AG04450 (cell line): ENCODE measurements at regions not wholly inside any gene's neighbourhood (a gene's known extent, or its start where the extent isn't known, plus 50 kb on each side); places are given as distances from the start of the nearest gene placed in this dataset.

Experiments
- CTCF ChIA-PET: fragments of 300-600, 350-600 bp; formaldehyde crosslinking; extraction: SDS; loops from one replicate; lab custom pipeline; 2022; ENCODE audit warnings: antibody characterized with exemption, inconsistent platforms; lab: Charles Lee
- POLR2A ChIA-PET: fragments of 350-600 bp; formaldehyde crosslinking; extraction: SDS; loops from one replicate; lab custom pipeline; 2021; ENCODE audit warnings: antibody characterized with exemption, inconsistent platforms; lab: Yijun Ruan, JAX
- DNase-seq: peaks from one replicate; pipeline ENCODE4 v3.0.0-alpha.2; 2011; ENCODE audit warnings: low read depth, low spot score
- H3K27ac ChIP-seq: one replicate; pipeline ENCODE4 v1.5.1; 2012; ENCODE audit warnings: low read depth, low read length, control low read depth
- H3K27me3 ChIP-seq: one replicate; pipeline ENCODE4 v1.6.0; 2012; ENCODE audit warnings: low read length; ENCODE audit not compliant: control insufficient read depth, insufficient read depth
- H3K4me3 ChIP-seq: 2 replicates; pipeline ENCODE4 v1.5.1; 2011; ENCODE audit warnings: mild to moderate bottlenecking, low read depth, low read length, control low read depth
- H3K9me3 ChIP-seq: 2 replicates; pipeline ENCODE4 v1.5.1; 2012; ENCODE audit warnings: low read length; ENCODE audit not compliant: control insufficient read depth, insufficient read depth
- TF ChIP-seq, protein P1 (sequence below): IDR thresholded peaks from 2 replicates; pipeline ENCODE4 v1.5.1; 2011; ENCODE audit warnings: low read depth, low read length, control low read depth, inconsistent platforms

DNA sequence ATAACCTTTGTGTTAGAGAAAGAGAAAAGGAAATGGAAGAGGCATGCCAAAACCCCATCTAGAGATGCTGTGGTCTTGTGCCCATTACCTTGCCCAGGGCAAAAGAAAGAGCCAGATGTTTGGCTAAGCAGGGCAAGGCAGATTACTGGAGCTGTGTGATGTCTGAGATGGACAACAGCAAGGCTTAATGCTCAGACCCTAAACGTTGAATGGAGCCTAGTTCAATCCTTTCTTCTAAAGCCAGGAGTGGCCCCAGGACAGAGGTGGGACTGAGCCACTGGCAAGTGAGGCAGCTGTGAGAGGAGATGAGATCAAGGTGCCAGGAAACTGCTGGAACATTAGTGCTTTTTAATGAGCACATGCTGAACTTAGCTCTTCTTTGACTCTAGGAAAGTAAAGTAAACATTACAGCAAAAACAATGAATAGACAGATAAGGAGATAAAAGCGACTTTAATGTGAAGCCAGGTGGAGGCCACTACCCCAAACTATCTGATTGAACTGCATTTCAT lies 143.0 kb upstream of the EGFLAM start:
- POLR2A ChIA-PET = interaction anchor here (0.6 kb wide), 1 partner anchor 466 kb away, joined by 4 read pairs; no protein-coding TSS in a partner anchor

DNA sequence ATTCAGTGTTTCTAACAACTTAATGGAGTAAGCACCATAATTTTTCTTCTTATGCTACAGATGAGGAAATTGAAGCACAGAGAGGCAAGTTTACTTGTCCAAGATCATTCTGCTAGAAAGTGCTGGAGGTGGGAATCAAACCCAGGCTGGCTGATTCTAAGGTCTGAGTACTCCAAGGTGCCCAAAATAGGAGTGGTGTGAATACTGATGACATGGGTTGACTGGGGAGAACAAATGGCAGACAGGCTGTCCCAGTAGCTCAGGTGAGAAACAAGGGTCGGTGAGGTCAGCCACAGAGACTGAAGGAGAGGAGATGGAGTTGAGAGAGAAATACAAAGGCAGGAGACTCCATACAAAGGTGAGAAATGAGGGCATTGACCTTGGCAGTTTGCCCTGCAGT lies 144.5 kb upstream of the EGFLAM start:
- H3K9me3 ChIP-seq = no peaks in the 10 kb centered on the region
- no peak overlapping the region for H3K27ac ChIP-seq
- H3K4me3 ChIP-seq = no peak overlapping the region
- no peaks in the 10 kb centered on the region for H3K27me3 ChIP-seq
- TF ChIP-seq, protein P1, sequence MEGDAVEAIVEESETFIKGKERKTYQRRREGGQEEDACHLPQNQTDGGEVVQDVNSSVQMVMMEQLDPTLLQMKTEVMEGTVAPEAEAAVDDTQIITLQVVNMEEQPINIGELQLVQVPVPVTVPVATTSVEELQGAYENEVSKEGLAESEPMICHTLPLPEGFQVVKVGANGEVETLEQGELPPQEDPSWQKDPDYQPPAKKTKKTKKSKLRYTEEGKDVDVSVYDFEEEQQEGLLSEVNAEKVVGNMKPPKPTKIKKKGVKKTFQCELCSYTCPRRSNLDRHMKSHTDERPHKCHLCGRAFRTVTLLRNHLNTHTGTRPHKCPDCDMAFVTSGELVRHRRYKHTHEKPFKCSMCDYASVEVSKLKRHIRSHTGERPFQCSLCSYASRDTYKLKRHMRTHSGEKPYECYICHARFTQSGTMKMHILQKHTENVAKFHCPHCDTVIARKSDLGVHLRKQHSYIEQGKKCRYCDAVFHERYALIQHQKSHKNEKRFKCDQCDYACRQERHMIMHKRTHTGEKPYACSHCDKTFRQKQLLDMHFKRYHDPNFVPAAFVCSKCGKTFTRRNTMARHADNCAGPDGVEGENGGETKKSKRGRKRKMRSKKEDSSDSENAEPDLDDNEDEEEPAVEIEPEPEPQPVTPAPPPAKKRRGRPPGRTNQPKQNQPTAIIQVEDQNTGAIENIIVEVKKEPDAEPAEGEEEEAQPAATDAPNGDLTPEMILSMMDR = no peak
- POLR2A ChIA-PET = no interaction called here
- CTCF ChIA-PET = no interaction called here
- no peak for DNase-seq

More for the DNA sequence above, 143.0 kb upstream of the EGFLAM start:
- DNase-seq = no peak
- H3K27me3 ChIP-seq = no peaks in the 10 kb centered on the region
- CTCF ChIA-PET = no interaction called here
- H3K9me3 ChIP-seq = no peaks in the 10 kb centered on the region
- TF ChIP-seq, protein P1 = no peak
- H3K4me3 ChIP-seq = no peak overlapping the region
- no peak overlapping the region for H3K27ac ChIP-seq

DNA sequence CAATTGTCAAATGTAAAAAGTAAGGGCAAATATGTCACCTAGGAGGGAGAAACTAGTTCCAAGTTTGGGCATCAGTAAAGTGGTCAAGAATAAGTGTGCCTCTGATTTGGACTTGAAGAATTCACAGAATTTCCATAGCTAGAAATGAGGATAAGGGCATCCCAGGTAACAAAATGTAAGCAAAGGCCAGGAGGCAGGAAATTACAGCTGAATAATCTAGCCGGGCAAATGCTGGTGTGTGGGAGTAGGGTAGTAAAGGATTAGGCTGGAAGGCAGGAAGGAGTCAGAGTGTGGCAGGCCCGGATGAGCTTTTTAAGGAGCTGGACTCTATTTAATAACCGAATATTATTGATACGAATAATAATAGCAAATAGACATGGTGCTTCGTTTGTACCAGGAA lies 144.9 kb upstream of the EGFLAM start:
- Histone ChIP-seq H3K27me3 (no peaks in the 10 kb centered on the region), H3K4me3 (no peak overlapping the region), H3K9me3 (no peaks in the 10 kb centered on the region), H3K27ac (no peak overlapping the region)
- CTCF ChIA-PET = no interaction called here
- TF ChIP-seq, protein P1 = no peak
- DNase-seq = no peak
- POLR2A ChIA-PET = no interaction called here

DNA sequence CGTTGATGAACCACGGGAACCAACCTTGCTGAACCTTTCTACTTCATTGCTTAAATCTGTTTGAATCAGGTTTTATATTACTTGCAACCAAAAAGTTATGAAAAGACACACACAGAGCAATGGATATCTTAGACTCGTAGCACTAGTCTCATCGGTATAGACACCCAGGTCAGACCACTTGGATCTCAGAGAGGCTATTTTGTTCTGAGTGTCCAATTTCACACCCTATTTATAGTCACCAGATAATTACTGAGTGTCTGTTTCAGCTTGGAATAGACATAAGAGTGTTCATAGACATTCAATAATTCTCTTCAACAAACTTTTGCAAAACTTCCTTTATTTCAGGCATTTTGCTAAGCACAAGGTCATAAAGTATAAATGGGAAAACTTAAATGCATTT lies 145.4 kb upstream of the EGFLAM start:
- ChIA-PET POLR2A (no interaction called here), CTCF (no interaction called here)
- H3K27ac ChIP-seq = no peak overlapping the region
- no peak overlapping the region for H3K4me3 ChIP-seq
- no peaks in the 10 kb centered on the region for H3K9me3 ChIP-seq
- no peaks in the 10 kb centered on the region for H3K27me3 ChIP-seq
- no peak for DNase-seq
- TF ChIP-seq, protein P1 = no peak

DNA sequence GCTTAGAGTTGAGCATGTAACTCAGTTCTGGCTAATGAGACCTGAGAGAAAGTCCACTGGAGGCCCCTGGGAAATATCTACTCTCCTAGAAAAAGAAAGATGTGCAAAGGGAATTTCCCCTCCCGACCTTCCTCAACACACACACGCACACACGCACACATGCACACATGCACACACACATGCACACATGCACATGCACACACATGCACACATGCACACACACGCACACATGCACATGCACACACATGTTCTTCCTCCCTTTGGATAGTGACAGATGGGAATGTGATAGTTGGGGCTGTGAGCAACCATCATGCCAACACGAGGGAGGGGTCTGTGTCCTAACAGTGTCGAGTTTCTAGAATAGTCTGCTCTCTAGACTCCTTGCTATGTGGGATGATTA lies 148.2 kb upstream of the EGFLAM start:
- H3K27ac ChIP-seq = no peak overlapping the region
- H3K9me3 ChIP-seq = no peaks in the 10 kb centered on the region
- H3K4me3 ChIP-seq = no peak overlapping the region
- DNase-seq = no peak
- ChIA-PET POLR2A (no interaction called here), CTCF (no interaction called here)
- no peaks in the 10 kb centered on the region for H3K27me3 ChIP-seq
- TF ChIP-seq, protein P1 = no peak
